GM18873 (cell line): ENCODE measurements at regions not wholly inside any gene's neighbourhood (a gene's known extent, or its start where the extent isn't known, plus 50 kb on each side); places are given as distances from the start of the nearest gene placed in this dataset.
"Not testable (repeated sequence)": the region's sequence is repeated elsewhere in the genome, so short reads cannot be mapped to it uniquely, and the experiment has no call there.

Experiments
- ATAC-seq: cut with Tn5 transposase; IDR thresholded peaks from one replicate; pipeline ENCODE4 v1.9.1; 2021; ENCODE audit warnings: mild to moderate bottlenecking, moderate library complexity, moderate number of reproducible peaks; ENCODE audit not compliant: unreplicated experiment, low FRiP score

- ATAC-seq, result no peak
Measured at GRCh38 chr5:23112237-23112636, 259.1 kb upstream of the CDH12 start.

GRCh38 chr5:23105021-23105420 lies 251.9 kb upstream of the CDH12 start:
- no peak for ATAC-seq

GRCh38 chr5:23103566-23103965 lies 250.4 kb upstream of the CDH12 start:
- no peak for ATAC-seq

- not testable (repeated sequence) for ATAC-seq
Measured at GRCh38 chr5:23095418-23095817, 242.3 kb upstream of the CDH12 start.

- ATAC-seq, result no peak
Measured at GRCh38 chr5:23089286-23089685, 236.1 kb upstream of the CDH12 start.

GRCh38 chr5:23084815-23085214 lies 231.7 kb upstream of the CDH12 start:
- ATAC-seq, result no peak

- ATAC-seq, result no peak
Measured at GRCh38 chr5:23072179-23072578, 219.0 kb upstream of the CDH12 start.

- no peak for ATAC-seq
Measured at GRCh38 chr5:23071682-23072081, 218.5 kb upstream of the CDH12 start.

- no peak for ATAC-seq
Measured at GRCh38 chr5:23064710-23065109, 211.6 kb upstream of the CDH12 start.

- no peak for ATAC-seq
Measured at GRCh38 chr5:23053846-23054245, 200.7 kb upstream of the CDH12 start.

GRCh38 chr5:23042226-23042625 lies 189.1 kb upstream of the CDH12 start:
- ATAC-seq, result no peak

GRCh38 chr5:23035555-23036090 lies 182.5 kb upstream of the CDH12 start:
- no peak for ATAC-seq

GRCh38 chr5:23033864-23034263 lies 180.7 kb upstream of the CDH12 start:
- no peak for ATAC-seq

- no peak for ATAC-seq
Measured at GRCh38 chr5:23029290-23029689, 176.1 kb upstream of the CDH12 start.

GRCh38 chr5:23028445-23029021 lies 175.4 kb upstream of the CDH12 start:
- ATAC-seq, result no peak

GRCh38 chr5:23027830-23028229 lies 174.7 kb upstream of the CDH12 start:
- no peak for ATAC-seq

GRCh38 chr5:23027331-23027730 lies 174.2 kb upstream of the CDH12 start:
- ATAC-seq, result no peak

GRCh38 chr5:23026252-23027170 lies 173.4 kb upstream of the CDH12 start:
- no peak for ATAC-seq

GRCh38 chr5:23025629-23026233 lies 172.6 kb upstream of the CDH12 start:
- no peak for ATAC-seq

GRCh38 chr5:23024470-23024869 lies 171.3 kb upstream of the CDH12 start:
- ATAC-seq, result no peak

- no peak for ATAC-seq
Measured at GRCh38 chr5:23014825-23015224, 161.7 kb upstream of the CDH12 start.
